K562 (cell line): ENCODE measurements at regions not wholly inside any gene's neighbourhood (a gene's known extent, or its start where the extent isn't known, plus 50 kb on each side); places are given as distances from the start of the nearest gene placed in this dataset.

Source experiments
- SPI1 ChIP-seq: IDR thresholded peaks from 2 replicates; pipeline ENCODE4 v1.6.1; 2011; ENCODE audit warnings: low read depth, low read length, control low read depth, borderline replicate concordance
- TAF15 ChIP-seq: fragments of 200-400 bp; formaldehyde crosslinking; IDR thresholded peaks from 2 replicates; pipeline ENCODE4 v1.6.1; 2017; ENCODE audit warnings: mild to moderate bottlenecking, low read depth, low read length, moderate library complexity
- ZNF668 ChIP-seq: fragments of 250-450 bp; sonication (Bioruptor Pico); IDR thresholded peaks from 2 replicates; pipeline ENCODE4 v1.8.0; 2022; ENCODE audit warnings: mild to moderate bottlenecking, inconsistent platforms
- TF ChIP-seq, protein P1 (sequence below): sonication (generic); formaldehyde crosslinking; IDR thresholded peaks from 2 replicates; pipeline ENCODE4 v1.4.0; 2020; ENCODE audit warnings: mild to moderate bottlenecking, missing genetic modification reagents
- TF ChIP-seq, protein P2 (sequence below): sonication (generic); formaldehyde crosslinking; IDR thresholded peaks from 2 replicates; pipeline ENCODE4 v1.8.1; 2023; ENCODE audit warnings: mild to moderate bottlenecking, missing genetic modification reagents

DNA sequence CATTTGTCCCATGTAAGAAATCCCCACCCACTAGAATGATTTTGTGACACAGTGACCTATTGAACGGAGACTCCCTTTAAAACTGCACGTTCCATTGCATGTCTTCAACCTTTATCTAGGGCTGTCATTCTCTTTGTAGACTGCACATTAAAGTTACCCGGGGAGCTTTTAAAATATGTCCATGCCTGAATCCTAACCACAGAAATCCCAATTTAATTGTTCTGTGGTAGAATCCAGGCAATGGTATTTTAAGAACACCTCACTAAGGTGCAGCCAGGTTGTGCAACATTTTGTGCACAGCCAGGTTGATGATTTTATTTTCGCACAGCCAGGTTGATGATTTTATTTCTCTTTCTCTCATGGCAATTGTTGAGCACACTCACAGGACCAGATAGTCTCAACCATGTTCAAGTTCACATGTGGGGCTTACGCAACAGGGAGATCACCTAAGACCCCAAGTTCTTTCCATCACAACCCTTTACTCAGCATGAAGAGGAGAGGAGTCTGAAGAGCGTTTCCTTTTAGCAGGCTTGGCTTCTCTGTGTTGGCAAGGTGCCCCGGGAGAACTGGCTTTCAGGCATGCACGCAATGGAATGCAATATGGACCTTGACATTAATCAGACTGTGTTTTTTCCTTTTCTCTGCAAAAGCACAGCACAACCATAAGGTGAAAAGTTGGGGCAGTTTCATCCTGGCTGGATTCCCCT lies 467.3 kb upstream of the ETAA1 start (continued):
- TF ChIP-seq, protein P1, sequence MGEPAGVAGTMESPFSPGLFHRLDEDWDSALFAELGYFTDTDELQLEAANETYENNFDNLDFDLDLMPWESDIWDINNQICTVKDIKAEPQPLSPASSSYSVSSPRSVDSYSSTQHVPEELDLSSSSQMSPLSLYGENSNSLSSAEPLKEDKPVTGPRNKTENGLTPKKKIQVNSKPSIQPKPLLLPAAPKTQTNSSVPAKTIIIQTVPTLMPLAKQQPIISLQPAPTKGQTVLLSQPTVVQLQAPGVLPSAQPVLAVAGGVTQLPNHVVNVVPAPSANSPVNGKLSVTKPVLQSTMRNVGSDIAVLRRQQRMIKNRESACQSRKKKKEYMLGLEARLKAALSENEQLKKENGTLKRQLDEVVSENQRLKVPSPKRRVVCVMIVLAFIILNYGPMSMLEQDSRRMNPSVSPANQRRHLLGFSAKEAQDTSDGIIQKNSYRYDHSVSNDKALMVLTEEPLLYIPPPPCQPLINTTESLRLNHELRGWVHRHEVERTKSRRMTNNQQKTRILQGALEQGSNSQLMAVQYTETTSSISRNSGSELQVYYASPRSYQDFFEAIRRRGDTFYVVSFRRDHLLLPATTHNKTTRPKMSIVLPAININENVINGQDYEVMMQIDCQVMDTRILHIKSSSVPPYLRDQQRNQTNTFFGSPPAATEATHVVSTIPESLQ (CRISPR knock-in tag) = no peak
- TF ChIP-seq, protein P2, sequence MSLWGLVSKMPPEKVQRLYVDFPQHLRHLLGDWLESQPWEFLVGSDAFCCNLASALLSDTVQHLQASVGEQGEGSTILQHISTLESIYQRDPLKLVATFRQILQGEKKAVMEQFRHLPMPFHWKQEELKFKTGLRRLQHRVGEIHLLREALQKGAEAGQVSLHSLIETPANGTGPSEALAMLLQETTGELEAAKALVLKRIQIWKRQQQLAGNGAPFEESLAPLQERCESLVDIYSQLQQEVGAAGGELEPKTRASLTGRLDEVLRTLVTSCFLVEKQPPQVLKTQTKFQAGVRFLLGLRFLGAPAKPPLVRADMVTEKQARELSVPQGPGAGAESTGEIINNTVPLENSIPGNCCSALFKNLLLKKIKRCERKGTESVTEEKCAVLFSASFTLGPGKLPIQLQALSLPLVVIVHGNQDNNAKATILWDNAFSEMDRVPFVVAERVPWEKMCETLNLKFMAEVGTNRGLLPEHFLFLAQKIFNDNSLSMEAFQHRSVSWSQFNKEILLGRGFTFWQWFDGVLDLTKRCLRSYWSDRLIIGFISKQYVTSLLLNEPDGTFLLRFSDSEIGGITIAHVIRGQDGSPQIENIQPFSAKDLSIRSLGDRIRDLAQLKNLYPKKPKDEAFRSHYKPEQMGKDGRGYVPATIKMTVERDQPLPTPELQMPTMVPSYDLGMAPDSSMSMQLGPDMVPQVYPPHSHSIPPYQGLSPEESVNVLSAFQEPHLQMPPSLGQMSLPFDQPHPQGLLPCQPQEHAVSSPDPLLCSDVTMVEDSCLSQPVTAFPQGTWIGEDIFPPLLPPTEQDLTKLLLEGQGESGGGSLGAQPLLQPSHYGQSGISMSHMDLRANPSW (CRISPR knock-in tag) = no peak
- TF ChIP-seq SPI1 = no peak
- no peak for TF ChIP-seq ZNF668 (CRISPR knock-in tag)
- no peak for TF ChIP-seq TAF15
- TF ChIP-seq, all 486 proteins: peak for 0
